ENCODE measurements at regions not wholly inside any gene's neighbourhood (a gene's known extent, or its start where the extent isn't known, plus 50 kb on each side); places are given as distances from the start of the nearest gene placed in this dataset.

GRCh38 chr2:236712304-236712703 lies 142.7 kb downstream of the ACKR3 start:
- no peak for TF ChIP-seq CTCF (IDR thresholded peaks at IDR 0.05; ENCODE audit: low read depth, low read length)
- no peak for DNase-seq (ENCODE audit: extremely low read depth, low read depth)

- no peak for DNase-seq (ENCODE audit: extremely low read depth, low read depth)
- no peak for TF ChIP-seq CTCF (IDR thresholded peaks at IDR 0.05; ENCODE audit: low read depth, low read length)
Observed at GRCh38 chr2:236712961-236713673, 143.5 kb downstream of the ACKR3 start.

- no peak for TF ChIP-seq CTCF (IDR thresholded peaks at IDR 0.05; ENCODE audit: low read depth, low read length)
- no peak for DNase-seq (ENCODE audit: extremely low read depth, low read depth)
Observed at GRCh38 chr2:236714080-236714479, 144.5 kb downstream of the ACKR3 start.

- DNase-seq (ENCODE audit: extremely low read depth, low read depth), result no peak
- TF ChIP-seq CTCF (IDR thresholded peaks at IDR 0.05; ENCODE audit: low read depth, low read length), result no peak
Observed at GRCh38 chr2:236715077-236715476, 145.5 kb downstream of the ACKR3 start.

- no peak for DNase-seq (ENCODE audit: extremely low read depth, low read depth)
- TF ChIP-seq CTCF (IDR thresholded peaks at IDR 0.05; ENCODE audit: low read depth, low read length), result no peak
Observed at GRCh38 chr2:236715491-236715961, 145.9 kb downstream of the ACKR3 start.

- DNase-seq (ENCODE audit: extremely low read depth, low read depth), result no peak
- no peak for TF ChIP-seq CTCF (IDR thresholded peaks at IDR 0.05; ENCODE audit: low read depth, low read length)
Observed at GRCh38 chr2:236717120-236717519, 147.5 kb downstream of the ACKR3 start.

- no peak for DNase-seq (ENCODE audit: extremely low read depth, low read depth)
- TF ChIP-seq CTCF (IDR thresholded peaks at IDR 0.05; ENCODE audit: low read depth, low read length), result no peak
Observed at GRCh38 chr2:236717729-236718128, 148.1 kb downstream of the ACKR3 start.

All from AG09319 (cell line).